ENCODE measurements at regions not wholly inside any gene's neighbourhood (a gene's known extent, or its start where the extent isn't known, plus 50 kb on each side); places are given as distances from the start of the nearest gene placed in this dataset.

- no peak for DNase-seq
Observed at GRCh38 chr14:97703006-97703760, 906.0 kb downstream of the VRK1 start.

DNA sequence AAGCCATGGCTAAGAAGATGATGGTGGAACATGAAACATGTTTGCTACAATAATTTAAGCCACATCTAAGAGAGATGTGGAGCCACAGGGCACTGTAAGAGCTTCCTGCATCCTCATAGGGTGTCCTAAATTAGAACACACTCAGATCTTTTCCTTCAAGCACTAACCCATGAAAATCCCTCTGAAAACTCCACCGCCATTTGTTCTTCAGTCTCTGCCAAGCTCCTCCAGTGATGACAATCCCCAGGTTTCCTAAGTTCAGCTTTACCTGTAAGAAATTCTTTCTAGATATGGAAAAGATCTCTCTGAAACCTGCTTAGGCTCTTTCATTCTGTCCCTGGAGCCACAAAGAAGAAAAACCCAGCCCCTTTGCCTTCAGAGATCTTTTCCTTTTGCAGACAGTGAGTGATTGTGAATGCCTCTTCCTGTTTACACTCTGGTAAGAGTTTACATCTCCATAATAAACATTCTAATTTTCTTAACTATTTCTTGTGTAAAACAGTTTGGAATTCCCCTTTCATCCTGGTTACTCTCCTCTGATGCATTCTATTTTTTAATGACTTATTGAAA, 907.2 kb downstream of the VRK1 start:
- DNase-seq = no peak

- no peak for DNase-seq
Observed at GRCh38 chr14:97705107-97705506, 907.9 kb downstream of the VRK1 start.

GRCh38 chr14:97705976-97706375, 908.8 kb downstream of the VRK1 start:
- DNase-seq = no peak

DNA sequence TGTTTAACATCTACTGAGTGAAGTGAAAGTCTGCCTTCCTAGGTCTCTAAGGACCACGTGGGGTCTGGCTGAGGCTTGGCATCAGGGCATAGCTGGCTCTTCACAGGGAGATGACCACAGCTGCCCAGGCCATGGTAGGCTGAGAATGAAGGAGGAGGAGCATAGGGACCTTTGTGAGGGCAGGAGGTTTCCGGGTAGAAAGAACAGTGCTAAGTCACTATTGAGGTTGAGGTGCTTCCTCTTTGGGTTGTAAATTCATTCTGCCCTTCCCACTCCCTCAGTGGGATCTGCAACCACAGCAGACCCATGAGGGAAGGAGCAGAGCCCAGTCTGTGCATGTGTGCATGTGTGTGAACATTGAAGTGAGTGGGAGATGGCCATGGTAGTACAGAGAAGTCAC, 909.6 kb downstream of the VRK1 start:
- DNase-seq = no peak

DNA sequence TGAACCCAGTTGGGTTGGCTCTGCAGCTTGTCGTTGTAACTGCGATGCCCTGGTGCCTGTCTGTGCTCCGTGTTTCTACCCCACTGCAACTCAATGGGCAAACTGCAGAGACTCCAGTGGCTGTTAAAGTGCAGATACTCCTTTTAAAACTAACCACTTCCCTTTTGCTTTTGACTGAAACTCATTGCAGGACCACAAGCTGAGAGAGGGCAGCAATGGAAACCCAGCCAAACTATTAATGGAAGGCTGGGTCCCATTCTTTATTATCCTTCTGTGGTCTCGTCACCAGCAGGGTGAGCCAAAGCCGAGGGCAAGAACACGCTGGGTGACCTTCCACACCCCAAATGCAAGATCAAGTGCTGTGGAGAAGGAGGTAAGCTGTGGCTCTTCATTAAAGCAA, 910.4 kb downstream of the VRK1 start:
- no peak for DNase-seq

DNA sequence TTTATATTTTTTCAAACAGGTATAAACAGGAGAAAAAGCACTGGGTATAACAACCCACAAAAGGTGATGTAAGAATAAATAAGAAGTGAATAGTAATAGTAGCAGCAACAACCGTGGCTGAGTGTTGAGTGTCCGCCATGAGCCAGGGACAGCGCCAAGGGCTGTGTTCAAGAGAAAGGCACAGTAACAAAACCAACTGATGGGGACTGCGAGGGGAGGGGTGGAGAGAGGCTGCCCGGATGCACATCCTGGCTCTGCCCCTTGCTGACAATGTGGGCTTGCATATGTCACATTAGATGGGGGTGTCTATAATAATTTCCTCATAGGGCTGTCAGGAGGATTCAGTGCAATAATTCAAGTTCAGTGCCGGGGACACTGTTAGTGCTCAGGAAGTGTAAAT, 912.4 kb downstream of the VRK1 start:
- no peak for DNase-seq

DNA sequence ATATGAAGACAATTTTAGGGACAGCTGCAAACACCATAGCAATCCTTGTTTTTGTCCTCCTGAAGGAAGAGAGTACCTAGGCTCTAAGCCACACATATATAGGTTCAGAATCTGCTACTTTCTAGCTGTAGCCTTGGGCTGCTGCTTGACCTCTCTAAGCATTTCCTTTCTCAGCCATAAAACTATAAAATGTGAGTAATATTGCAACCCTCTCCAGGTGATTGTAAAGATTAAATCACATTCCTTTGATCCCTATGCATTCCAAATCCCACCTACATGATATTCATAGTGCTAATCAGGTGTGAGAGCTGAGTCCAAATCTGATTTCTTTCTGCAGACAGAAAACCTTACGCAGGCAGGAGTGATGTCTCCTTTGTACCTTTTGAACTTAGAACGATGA, 913.5 kb downstream of the VRK1 start:
- DNase-seq = no peak

GRCh38 chr14:97712471-97712870, 915.3 kb downstream of the VRK1 start:
- no peak for DNase-seq

GRCh38 chr14:97713023-97713422, 915.8 kb downstream of the VRK1 start:
- no peak for DNase-seq

DNA sequence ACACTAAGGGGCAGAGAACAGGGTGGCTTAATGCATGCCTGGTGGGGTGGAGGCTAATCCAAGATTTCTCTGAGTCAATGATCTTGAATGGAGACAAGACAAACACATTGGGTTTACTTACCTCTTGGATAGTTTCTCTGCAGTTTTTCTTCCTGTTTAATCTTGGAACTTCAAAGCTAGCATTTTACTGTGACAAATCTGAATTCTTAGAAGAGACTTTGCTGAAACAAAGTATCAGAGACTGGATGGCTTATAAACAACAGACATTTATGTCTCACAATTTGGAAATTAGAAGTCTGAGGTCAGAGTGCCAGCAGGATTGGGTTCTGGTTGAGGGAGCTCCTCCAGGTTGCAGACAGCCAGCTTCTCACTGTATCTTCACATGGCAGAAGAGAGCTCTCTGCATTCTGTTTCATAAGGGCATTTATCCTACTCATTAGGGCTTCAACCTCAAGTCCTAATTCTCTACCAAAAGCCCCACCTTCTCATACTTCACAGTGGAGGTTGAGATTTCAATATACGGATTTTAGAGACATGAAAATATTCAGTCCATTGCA, 921.8 kb downstream of the VRK1 start:
- no peak for DNase-seq

DNA sequence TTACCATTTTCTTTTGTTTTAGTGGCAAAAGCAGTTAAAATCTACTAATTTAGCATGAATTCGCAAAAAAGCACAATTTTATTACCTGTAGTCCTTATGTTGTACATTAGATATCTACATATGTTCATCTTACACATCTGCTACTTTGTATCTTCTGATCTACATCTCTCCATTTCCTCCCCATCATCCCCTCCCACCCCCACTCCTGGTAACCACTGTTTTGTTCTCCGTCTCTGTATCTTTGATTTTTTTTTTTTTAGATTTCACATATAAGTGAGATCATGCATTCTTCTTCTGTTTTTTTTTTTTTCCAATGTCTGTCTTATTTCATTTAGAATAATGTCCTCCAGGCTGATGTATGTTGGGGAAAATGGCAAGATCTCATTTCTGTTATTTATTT, 922.7 kb downstream of the VRK1 start:
- no peak for DNase-seq

GRCh38 chr14:97723351-97723750, 926.2 kb downstream of the VRK1 start:
- DNase-seq = no peak

DNA sequence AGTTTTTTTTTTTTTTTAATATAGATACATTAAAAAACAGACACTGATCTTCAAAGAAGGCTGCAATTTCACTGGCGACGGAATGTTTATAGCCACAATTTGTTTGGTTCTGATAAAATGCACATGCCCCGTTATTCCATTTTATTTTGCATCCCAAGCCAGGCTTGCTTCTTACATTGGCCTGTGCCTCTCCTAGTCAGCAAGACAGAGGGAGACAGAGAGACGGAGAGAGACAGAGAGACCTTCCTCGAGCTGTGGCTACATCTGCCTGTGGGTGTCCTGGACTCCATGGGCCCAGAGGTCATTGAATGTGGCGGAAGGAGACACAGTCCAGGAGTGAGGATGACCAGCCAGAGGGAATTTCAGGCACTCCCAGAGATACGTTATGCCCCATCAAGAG, 926.6 kb downstream of the VRK1 start:
- no peak for DNase-seq

- no peak for DNase-seq
Observed at GRCh38 chr14:97724265-97724731, 927.1 kb downstream of the VRK1 start.

GRCh38 chr14:97726676-97727075, 929.5 kb downstream of the VRK1 start:
- DNase-seq = no peak

GRCh38 chr14:97730706-97731105, 933.5 kb downstream of the VRK1 start:
- DNase-seq = no peak

DNA sequence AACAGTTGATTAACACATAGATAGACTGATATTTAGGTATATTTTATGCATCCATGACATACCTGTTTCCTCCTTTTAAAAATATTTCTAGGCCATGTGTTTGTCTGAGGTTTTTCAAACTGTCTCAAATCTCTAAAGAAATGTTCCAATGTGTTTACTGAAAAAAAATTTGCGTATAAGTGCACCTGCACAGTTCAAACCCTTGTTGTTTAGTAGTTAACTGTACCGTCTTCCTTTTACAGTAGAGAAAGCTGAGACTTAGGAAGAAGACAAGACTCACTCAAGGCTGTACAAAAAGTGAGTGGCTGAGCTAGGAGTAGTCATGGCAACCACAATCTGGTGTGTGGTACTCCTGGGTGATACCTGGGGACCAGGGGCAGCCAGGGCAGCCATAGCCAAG, 934.6 kb downstream of the VRK1 start:
- DNase-seq = no peak

- DNase-seq = no peak
Observed at GRCh38 chr14:97747316-97747715, 950.1 kb downstream of the VRK1 start.

- no peak for DNase-seq
Observed at GRCh38 chr14:97748616-97749015, 951.4 kb downstream of the VRK1 start.

DNA sequence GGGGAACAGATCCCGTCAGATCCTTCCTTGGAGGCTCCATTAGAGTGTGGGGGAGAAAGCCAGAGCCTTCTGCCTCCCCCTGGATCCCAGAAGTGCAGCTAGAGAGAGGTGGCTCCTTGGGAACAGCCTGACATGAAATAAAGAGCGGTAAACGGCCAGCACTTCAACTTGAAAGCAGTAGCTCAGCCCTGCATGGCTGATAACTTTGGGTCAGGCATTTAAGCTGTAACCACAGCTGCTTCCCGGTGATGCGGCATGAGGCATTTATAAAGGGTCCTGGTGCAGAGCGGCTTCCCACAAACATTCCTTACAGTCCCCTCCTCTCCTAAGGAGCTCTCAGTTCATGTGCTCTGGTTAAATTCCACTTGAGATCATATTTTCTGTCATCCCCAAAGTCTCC, 960.3 kb downstream of the VRK1 start:
- no peak for DNase-seq

- no peak for DNase-seq
Observed at GRCh38 chr14:97760050-97760449, 962.9 kb downstream of the VRK1 start.

- no peak for DNase-seq
Observed at GRCh38 chr14:97762386-97762785, 965.2 kb downstream of the VRK1 start.

DNA sequence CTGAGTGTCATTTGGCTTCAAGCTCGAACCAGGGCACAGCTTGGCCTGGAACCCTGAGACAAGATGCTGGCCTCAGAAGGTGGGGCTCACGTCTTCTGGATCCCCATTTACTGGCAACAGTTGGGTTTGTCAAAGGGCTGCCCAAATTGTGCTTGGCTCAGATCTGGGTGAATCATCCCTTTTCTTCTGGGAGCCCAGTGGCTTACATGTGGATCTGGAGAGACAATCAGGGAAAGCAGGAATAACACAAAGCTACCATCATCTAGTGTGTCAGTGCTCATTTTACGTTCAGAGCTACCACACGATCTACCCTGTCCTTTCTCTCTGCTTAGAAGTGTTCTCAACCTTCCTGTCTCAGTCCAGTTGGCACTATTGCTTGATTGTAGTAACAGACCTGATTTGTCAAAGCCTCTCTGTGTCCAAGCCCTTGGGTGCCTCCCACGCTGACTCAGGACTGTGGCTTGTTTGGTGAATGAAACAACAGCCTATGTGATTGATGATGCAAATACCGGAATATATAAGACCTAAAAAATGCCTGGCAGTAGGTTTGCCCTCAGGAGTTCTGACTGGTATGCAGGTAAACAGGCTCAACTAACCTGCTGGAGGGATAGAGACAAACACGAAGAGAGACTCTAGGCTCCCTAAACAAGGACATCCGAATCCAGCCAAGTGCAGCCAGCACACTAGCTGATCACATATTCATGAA, 974.3 kb downstream of the VRK1 start:
- no peak for DNase-seq
